ENCODE measurements at regions not wholly inside any gene's neighbourhood (a gene's known extent, or its start where the extent isn't known, plus 50 kb on each side); places are given as distances from the start of the nearest gene placed in this dataset.

GRCh38 chr1:91151702-91152101, 129.9 kb upstream of the ZNF644 start:
- FAIRE-seq: no peak
- DNase-seq (ENCODE audit: low spot score): no peak

GRCh38 chr1:91148641-91149069, 126.8 kb upstream of the ZNF644 start:
- FAIRE-seq: no peak

GRCh38 chr1:91141858-91142257, 120.0 kb upstream of the ZNF644 start:
- DNase-seq (ENCODE audit: low spot score) (no peak), FAIRE-seq (no peak)

More at GRCh38 chr1:91148641-91149069, 126.8 kb upstream of the ZNF644 start:
- no peak for DNase-seq (ENCODE audit: low spot score)

DNA sequence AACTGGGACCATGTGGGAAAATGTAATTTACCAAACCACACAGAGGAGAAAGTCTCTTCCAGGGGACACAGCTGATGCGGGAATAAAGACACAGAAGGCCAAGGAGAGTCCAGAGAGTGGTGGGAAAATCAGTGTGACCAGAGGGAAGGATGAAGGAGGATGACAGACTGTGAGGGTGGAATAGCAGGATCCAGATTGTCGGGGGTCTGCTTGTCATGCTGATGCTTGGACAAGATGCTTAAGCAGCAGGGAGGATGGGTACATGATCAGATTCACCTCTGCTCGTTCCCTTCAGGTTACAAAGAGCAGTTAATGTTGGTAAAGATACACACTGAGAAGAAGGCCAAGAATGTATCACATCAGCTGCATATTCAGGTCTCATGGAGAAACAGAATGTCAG, 117.1 kb upstream of the ZNF644 start:
- DNase-seq (ENCODE audit: low spot score) (no peak), FAIRE-seq (no peak)

GRCh38 chr1:91137173-91137852, 115.5 kb upstream of the ZNF644 start:
- FAIRE-seq (no peak), DNase-seq (ENCODE audit: low spot score) (no peak)

DNA sequence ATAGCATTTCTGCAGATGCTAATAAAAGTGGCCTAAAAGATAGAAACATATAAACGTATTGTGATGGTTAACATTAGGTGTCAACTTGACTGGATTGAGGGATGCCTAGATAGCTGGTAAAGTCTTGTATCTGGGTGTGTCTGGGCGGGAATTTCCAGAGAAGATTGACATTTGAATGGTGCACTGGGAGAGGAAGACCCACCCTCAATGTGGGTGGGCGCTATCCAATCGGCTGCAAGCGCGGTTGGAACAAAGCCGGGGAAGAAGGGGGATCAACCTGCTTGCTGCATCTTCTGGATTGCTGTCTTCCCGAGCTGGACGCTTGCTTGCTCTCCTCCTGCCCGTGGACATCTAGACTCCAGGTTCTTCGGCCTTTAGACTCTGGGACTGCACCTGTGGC, 114.0 kb upstream of the ZNF644 start:
- DNase-seq (ENCODE audit: low spot score): no peak
- FAIRE-seq: no peak

DNA sequence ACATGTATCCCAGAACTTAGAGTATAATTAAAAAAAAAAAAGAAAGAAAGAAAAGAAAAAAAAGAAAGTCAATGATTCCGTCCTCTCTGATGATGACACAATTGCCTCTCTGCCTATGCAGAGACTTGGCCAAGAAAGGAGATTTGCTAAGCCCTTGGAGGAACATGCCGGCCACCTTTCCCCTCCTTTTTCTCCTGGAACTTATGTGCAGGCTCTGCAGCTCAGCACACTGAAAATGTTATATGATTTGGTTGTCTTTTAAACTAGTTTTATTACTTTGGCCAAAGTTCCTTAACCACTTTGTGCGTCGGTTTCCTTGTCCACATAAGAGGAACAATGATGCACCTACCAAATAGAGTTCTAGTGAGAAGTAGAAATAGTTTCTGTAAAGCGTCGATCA, 111.4 kb upstream of the ZNF644 start:
- FAIRE-seq (no peak), DNase-seq (ENCODE audit: low spot score) (no peak)

GRCh38 chr1:91130256-91130985, 108.6 kb upstream of the ZNF644 start:
- no peak for FAIRE-seq
- no peak for DNase-seq (ENCODE audit: low spot score)

DNA sequence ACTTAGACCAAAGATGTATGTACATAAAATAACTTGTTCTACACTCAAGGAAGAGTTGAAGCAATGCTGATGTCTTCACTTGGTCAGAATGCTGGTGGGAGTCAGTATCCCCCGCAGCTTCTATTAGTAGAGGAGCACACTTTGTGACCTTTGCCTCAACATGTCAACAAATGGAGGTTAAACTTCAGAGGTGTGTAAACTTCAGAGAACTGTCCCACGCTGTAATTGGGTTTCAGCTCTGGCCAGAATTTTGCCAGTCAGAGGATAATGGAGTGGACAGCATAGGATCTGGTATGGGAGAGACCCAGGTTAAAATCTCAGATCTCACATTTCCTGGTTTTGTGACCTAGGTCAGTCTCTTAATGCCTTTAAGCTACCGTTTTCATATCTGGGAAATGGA, 107.6 kb upstream of the ZNF644 start:
- no peak for DNase-seq (ENCODE audit: low spot score)
- no peak for FAIRE-seq

GRCh38 chr1:91129017-91129416, 107.2 kb upstream of the ZNF644 start:
- DNase-seq (ENCODE audit: low spot score): no peak
- FAIRE-seq: no peak

- DNase-seq (ENCODE audit: low spot score) (no peak), FAIRE-seq (no peak)
Observed at GRCh38 chr1:91124989-91125417, 103.2 kb upstream of the ZNF644 start.

DNA sequence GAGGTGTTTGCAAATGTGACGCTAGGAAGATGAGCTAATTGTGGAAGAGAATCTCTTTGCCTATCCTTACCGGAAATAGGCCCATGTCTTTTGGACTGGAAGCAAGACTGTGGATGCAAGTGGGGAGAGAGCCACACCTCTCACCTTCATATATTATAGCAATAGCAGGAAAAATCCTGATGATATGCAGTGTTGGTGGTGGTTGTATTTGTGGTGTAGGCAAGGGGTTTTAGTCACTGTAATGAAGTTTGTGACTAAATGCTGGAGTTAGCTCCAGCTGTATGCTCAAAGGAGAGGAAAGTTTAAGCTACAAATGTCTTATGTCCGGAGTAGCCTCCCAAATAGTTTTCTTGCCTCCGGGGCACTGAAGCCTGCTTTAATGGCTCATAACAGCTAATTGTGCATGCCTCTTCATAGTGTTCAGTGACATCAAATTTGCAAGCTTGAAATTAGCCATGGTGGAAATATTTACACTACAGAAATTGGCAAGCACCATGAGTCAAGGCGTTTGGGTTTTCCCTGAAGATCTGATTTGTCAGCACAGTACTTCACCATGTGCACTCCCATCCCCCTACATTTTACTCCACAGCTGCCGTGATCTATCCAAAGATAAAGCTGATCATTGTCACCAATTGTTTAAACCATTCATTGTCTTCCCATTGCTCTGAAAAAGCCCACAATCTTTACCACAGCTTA, 102.6 kb upstream of the ZNF644 start:
- FAIRE-seq (no peak), DNase-seq (ENCODE audit: low spot score) (no peak)

- DNase-seq (ENCODE audit: low spot score) (no peak), FAIRE-seq (no peak)
Observed at GRCh38 chr1:91123773-91124172, 101.9 kb upstream of the ZNF644 start.

DNA sequence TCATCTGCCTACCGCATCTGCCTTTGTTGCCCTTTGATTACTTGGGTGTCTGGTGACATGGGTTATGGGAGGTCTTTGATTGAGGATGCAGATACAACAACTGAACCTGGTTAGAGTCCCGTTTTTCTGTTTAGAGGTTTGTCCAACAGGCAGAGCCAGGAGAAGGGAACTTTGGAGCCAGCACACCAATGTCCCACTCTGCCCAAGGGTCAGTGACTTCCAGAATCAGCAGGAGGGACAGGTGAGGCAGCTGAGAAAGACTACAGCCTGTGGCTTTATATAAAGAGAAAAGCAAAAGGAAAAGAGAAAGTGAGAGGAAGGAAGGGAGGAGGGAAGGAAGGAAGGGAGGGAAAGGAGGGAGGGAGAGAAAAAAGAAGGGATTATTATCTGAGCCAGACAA, 101.5 kb upstream of the ZNF644 start:
- DNase-seq (ENCODE audit: low spot score): no peak
- no peak for FAIRE-seq

GRCh38 chr1:91122106-91122717, 100.4 kb upstream of the ZNF644 start:
- DNase-seq (ENCODE audit: low spot score) (no peak), FAIRE-seq (no peak)

DNA sequence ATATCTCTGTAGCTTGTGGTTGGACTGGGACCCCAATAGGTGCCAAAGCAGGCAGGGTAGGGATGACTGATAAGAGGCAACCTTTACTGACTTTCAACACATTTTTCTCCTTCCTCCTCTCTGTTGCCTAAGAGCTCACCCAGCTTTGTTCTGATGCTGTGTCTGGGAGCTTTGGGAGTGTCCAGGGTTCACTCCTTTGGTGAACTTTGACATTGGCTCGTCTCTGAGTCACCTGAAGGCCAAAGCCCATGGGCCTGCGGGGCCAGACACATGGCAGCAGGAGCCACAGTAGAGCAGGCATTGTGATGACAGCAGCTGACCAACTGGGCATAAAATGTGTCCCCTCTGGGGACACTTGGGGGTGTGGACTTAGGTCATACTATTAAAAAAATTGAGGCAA, 99.5 kb upstream of the ZNF644 start:
- DNase-seq (ENCODE audit: low spot score) (no peak), FAIRE-seq (no peak)

DNA sequence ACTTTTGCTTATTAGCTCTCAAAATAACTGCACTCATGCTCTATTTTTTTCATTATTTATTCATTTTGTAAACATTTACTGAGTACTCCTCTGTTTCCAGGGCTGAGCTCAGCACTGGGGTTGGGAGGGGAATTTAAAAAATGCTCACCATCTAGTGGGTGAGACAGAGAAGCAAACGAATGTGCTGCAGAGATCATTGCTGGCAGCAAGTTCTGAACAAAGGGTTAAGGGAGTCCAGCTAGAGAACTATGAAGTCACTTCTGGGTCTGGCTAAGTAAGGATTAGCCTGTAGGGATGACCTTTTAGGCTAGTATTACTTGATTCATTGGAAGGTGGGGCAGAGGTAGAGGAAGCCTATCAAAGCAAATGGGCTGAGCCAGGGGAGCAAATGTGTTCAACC, 99.1 kb upstream of the ZNF644 start:
- DNase-seq (ENCODE audit: low spot score) (no peak), FAIRE-seq (no peak)

DNA sequence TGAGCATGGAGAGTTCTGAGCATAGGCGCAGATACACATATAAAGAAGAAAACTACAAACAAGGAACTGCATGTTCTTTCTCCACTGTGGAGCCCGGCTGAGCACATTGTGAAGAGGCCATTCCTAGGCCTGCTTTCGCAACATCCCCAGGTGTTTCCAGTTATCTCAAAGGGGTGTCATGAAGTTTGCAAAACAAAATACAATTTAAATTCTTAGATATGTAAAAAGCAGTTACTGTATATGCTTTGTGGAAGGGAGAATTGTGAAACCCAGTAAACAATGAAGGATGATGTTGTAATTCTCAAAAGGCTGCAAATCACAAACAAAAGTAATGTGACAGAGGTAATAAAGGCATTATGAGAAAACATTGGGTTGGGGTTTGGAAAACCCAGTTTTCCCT, 98.6 kb upstream of the ZNF644 start:
- DNase-seq (ENCODE audit: low spot score) (no peak), FAIRE-seq (no peak)

GRCh38 chr1:91104712-91105111, 82.9 kb upstream of the ZNF644 start:
- FAIRE-seq (no peak), DNase-seq (ENCODE audit: low spot score) (no peak)

DNA sequence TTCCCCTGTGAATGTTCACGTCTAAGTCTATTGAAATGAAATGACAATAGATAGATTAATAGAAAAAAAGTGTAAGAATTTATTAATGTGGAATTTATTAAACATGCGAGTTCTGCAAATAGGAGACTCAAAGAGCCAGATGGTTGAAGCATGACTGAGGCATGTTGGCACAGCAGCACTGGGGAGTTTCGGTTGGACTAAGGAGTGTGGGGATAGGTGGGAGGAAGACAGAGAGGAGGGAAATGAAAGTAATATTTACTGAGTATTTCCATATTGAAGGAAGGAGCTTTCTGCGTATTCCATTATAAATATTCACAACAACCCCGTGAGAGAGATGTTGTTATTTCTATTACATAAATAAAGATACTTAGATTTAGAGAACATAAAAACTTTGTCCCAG, 79.5 kb upstream of the ZNF644 start:
- FAIRE-seq (no peak), DNase-seq (ENCODE audit: low spot score) (no peak)

DNA sequence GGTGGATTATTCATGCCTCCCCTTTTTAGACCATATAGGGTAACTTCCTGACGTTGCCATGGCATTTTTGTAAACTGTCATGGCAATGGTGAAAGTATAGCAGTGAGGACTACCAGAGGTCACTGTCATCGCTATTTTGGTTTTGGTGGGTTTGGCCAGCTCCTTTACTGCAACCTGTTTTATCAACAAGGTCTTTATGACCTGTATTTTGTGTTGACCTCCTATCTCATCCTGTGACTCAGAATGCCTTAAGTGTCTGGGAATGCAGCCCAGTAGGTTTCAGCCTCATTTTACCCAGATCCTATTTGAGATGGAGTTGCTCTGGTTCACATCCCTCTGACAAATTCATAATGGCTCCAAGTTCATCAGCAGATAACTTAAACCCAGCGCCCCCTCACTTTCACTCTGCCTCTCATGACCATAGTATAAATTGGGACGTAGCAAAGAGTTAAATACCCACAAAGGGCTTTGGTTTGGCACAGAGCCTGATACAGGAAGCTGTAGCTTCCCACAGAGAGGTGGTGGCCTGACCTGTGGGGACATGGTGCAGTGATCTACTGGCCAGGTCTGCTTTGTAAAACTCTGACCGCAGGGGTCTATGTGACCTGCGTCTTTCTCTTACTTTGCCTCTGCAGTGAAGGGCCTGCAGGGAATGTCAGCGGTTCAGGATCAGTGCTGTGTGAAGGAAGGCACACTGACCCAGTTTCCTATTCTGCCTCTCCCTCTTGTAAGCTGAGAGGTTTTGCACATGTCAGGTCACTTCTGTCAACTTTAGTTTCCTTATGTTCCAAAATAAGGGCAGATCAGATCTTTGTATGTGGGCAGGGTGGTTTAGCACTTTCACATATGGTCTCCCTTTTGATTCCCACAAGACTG, 78.1 kb upstream of the ZNF644 start:
- DNase-seq (ENCODE audit: low spot score): peak; percentile 45
- no peak for FAIRE-seq

Data from urothelium cell line (cell line).